ENCODE measurements at regions not wholly inside any gene's neighbourhood (a gene's known extent, or its start where the extent isn't known, plus 50 kb on each side); places are given as distances from the start of the nearest gene placed in this dataset.

DNA sequence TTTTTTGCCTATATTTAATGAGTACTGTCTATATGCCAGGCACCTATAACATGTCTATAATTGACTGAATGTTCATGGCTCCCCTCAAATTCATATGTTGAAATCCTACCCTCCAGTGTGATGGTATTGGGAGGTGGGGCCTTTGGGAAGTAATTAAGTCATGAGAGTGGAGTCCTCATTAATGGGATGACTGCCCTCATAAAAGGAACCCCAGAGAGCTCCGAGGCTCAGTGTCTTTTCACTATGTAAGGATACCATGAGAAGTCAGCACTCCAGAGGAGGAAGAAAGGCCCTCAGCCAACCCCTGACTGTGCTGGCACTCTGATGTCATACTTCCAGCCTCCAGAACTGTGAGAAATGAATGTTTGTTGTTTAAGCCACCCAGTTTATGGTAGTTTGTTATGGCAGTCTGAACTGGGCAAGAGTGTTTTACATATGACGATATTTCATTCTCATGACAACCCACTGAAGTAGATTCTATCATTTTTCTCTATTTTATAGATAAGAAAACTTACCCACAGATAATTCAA lies 61.1 kb upstream of the PCGF5 start:
- TF ChIP-seq, protein P1, sequence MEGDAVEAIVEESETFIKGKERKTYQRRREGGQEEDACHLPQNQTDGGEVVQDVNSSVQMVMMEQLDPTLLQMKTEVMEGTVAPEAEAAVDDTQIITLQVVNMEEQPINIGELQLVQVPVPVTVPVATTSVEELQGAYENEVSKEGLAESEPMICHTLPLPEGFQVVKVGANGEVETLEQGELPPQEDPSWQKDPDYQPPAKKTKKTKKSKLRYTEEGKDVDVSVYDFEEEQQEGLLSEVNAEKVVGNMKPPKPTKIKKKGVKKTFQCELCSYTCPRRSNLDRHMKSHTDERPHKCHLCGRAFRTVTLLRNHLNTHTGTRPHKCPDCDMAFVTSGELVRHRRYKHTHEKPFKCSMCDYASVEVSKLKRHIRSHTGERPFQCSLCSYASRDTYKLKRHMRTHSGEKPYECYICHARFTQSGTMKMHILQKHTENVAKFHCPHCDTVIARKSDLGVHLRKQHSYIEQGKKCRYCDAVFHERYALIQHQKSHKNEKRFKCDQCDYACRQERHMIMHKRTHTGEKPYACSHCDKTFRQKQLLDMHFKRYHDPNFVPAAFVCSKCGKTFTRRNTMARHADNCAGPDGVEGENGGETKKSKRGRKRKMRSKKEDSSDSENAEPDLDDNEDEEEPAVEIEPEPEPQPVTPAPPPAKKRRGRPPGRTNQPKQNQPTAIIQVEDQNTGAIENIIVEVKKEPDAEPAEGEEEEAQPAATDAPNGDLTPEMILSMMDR (IDR thresholded peaks at IDR 0.05), result no peak
- TF ChIP-seq POLR2A (IDR thresholded peaks at IDR 0.05), result no peak

All from body of pancreas (tissue), 4 donors.